ENCODE measurements at regions not wholly inside any gene's neighbourhood (a gene's known extent, or its start where the extent isn't known, plus 50 kb on each side); places are given as distances from the start of the nearest gene placed in this dataset.
"Not testable (repeated sequence)": the region's sequence is repeated elsewhere in the genome, so short reads cannot be mapped to it uniquely, and the experiment has no call there.

DNA sequence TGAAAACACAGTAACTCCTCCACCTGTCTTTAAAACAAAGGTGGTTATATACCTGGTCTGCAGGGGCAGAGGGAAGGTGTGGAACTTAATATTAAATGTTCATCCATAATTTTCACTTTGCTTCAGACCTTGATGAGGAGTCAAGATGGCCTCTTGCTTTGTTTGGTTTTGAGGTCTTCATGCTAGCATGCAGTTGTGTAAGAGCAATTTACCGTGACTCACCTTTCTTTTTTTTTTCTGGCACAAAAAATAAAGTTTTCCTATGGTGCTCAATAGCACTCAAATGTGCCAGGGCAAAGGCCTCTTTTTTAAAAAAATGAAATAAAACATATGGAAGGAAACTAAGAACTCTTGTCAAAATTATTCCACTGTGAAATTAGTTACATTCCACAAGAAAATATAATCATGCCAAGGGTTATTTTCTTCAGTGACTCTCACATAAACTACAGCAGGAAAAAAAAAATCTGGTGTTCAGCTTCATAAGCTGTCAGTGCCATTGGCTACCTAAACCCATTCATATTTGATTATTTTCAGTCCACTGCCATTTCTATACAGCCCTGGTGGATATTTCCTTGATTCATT is 128.2 kb downstream of the SLC7A11 start:
- Mint-ChIP-seq H3K4me3 (no peak overlapping the region), H3K4me1 (no peaks in the 10 kb centered on the region), H3K27me3 (ENCODE audit: low read depth in 3 of 3) (peaks cover 0 to 4% (median 2%) of the 10 kb centered on the region in 3 donors), H3K9me3 (peaks cover 0 to 14% (median 8%) of the 10 kb centered on the region in 6 donors), H3K27ac (no peak overlapping the region), H3K36me3 (no peaks in the 10 kb centered on the region)
- no peak for DNase-seq

GRCh38 chr4:138112890-138113289 is 129.3 kb downstream of the SLC7A11 start:
- H3K4me1 Mint-ChIP-seq; H3K27me3 Mint-ChIP-seq (ENCODE audit: low read depth in 3 of 3); H3K27ac Mint-ChIP-seq; H3K4me3 Mint-ChIP-seq; DNase-seq; H3K36me3 Mint-ChIP-seq: not testable (repeated sequence)
- H3K9me3 Mint-ChIP-seq = peaks cover 0 to 12% (median 9%) of the 10 kb centered on the region in 6 donors

DNA sequence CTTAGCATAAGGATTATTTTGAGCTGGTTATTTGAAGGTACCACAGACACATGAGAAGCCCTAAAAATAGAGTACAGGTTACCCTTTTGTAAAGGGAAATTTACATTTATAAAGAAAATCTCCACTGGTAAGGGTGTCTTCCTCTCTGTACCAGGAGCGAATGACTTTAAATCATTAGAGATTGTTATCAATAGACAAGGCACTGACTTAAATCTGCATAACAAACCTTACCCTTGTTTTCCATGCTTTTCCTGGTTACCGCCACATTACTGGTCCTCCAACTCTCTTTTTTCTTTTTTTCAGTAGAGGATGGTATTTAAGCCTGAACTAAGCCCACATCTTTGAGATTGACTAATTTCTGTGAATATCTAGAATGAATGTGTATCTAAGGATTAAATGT is 129.8 kb downstream of the SLC7A11 start:
- Mint-ChIP-seq H3K4me1 (no peaks in the 10 kb centered on the region), H3K27me3 (ENCODE audit: low read depth in 3 of 3) (peaks cover 0 to 4% (median 4%) of the 10 kb centered on the region in 3 donors), H3K9me3 (peaks cover 0 to 13% (median 7%) of the 10 kb centered on the region in 6 donors), H3K27ac (no peak overlapping the region), H3K4me3 (no peak overlapping the region), H3K36me3 (no peaks in the 10 kb centered on the region)
- DNase-seq = no peak

- H3K9me3 Mint-ChIP-seq = peaks cover 0 to 18% (median 9%) of the 10 kb centered on the region in 6 donors
- no peak overlapping the region for H3K4me3 Mint-ChIP-seq
- no peaks in the 10 kb centered on the region for H3K4me1 Mint-ChIP-seq
- DNase-seq = no peak
- H3K36me3 Mint-ChIP-seq = no peaks in the 10 kb centered on the region
- peaks cover 0 to 4% (median 4%) of the 10 kb centered on the region in 3 donors for H3K27me3 Mint-ChIP-seq (ENCODE audit: low read depth in 3 of 3)
- no peak overlapping the region for H3K27ac Mint-ChIP-seq
These were observed 130.6 kb downstream of the SLC7A11 start for GRCh38 chr4:138111462-138112000.

GRCh38 chr4:138110815-138111214 is 131.3 kb downstream of the SLC7A11 start:
- peaks cover 0 to 17% (median 9%) of the 10 kb centered on the region in 6 donors for H3K9me3 Mint-ChIP-seq
- no peaks in the 10 kb centered on the region for H3K4me1 Mint-ChIP-seq
- DNase-seq = no peak
- H3K36me3 Mint-ChIP-seq = no peaks in the 10 kb centered on the region
- no peak overlapping the region for H3K27ac Mint-ChIP-seq
- no peak overlapping the region for H3K4me3 Mint-ChIP-seq
- H3K27me3 Mint-ChIP-seq (ENCODE audit: low read depth in 3 of 3) = peaks cover 0 to 4% (median 4%) of the 10 kb centered on the region in 3 donors

- Mint-ChIP-seq H3K9me3 (peaks cover 2 to 17% (median 5%) of the 10 kb centered on the region in 6 donors), H3K4me3 (no peak overlapping the region), H3K36me3 (peaks cover 0 to 3% (median 0%) of the 10 kb centered on the region in 3 donors), H3K27ac (no peak overlapping the region), H3K27me3 (ENCODE audit: low read depth in 3 of 3) (peaks cover 0 to 2% (median 2%) of the 10 kb centered on the region in 3 donors), H3K4me1 (no peaks in the 10 kb centered on the region)
- no peak for DNase-seq
These were observed 135.1 kb downstream of the SLC7A11 start for GRCh38 chr4:138107023-138107422.

DNA sequence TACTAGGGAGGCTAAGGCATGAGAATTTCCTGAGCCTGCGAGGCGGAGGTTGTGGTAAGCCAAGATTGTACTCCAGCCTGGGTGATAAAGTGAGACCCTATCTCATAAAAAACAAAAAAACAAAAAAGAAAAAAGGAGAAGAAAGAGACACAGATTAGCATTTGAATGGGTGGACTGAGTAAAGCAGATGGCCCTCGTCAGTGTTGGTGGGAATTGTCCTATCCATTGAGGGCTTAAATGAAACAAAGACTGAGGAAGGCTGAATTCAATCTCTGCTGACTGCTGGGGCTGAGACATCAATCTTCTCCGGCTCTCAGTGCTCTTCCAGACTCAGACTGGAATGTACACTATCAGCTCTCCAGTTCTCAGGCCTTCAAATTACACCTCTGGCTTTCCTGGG is 136.8 kb downstream of the SLC7A11 start:
- no peak overlapping the region for H3K4me3 Mint-ChIP-seq
- no peaks in the 10 kb centered on the region for H3K4me1 Mint-ChIP-seq
- H3K27me3 Mint-ChIP-seq (ENCODE audit: low read depth in 3 of 3) = peaks cover 0 to 2% (median 2%) of the 10 kb centered on the region in 3 donors
- DNase-seq = no peak
- H3K27ac Mint-ChIP-seq = no peak overlapping the region
- peaks cover 0 to 3% (median 0%) of the 10 kb centered on the region in 3 donors for H3K36me3 Mint-ChIP-seq
- peaks cover 2 to 17% (median 3%) of the 10 kb centered on the region in 6 donors for H3K9me3 Mint-ChIP-seq

- Mint-ChIP-seq H3K27me3 (ENCODE audit: low read depth in 3 of 3) (peaks cover 0 to 2% (median 2%) of the 10 kb centered on the region in 3 donors), H3K4me3 (no peak overlapping the region), H3K9me3 (peaks cover 0 to 13% (median 2%) of the 10 kb centered on the region in 6 donors), H3K36me3 (peaks cover 0 to 3% (median 0%) of the 10 kb centered on the region in 3 donors), H3K27ac (no peak overlapping the region), H3K4me1 (no peaks in the 10 kb centered on the region)
- DNase-seq = no peak
These were observed 137.9 kb downstream of the SLC7A11 start for GRCh38 chr4:138104284-138104680.

- H3K9me3 Mint-ChIP-seq = peaks cover 0 to 13% (median 2%) of the 10 kb centered on the region in 6 donors
- no peaks in the 10 kb centered on the region for H3K4me1 Mint-ChIP-seq
- DNase-seq = no peak
- H3K36me3 Mint-ChIP-seq = peaks cover 0 to 3% (median 0%) of the 10 kb centered on the region in 3 donors
- peaks cover 0 to 2% (median 2%) of the 10 kb centered on the region in 3 donors for H3K27me3 Mint-ChIP-seq (ENCODE audit: low read depth in 3 of 3)
- no peak overlapping the region for H3K4me3 Mint-ChIP-seq
- H3K27ac Mint-ChIP-seq = no peak overlapping the region
These were observed 138.4 kb downstream of the SLC7A11 start for GRCh38 chr4:138103597-138104283.

- no peak overlapping the region for H3K4me3 Mint-ChIP-seq
- peaks cover 0 to 2% (median 0%) of the 10 kb centered on the region in 3 donors for H3K27me3 Mint-ChIP-seq (ENCODE audit: low read depth in 3 of 3)
- DNase-seq = no peak
- peaks cover 0 to 3% (median 0%) of the 10 kb centered on the region in 6 donors for H3K9me3 Mint-ChIP-seq
- H3K27ac Mint-ChIP-seq = no peak overlapping the region
- H3K36me3 Mint-ChIP-seq = peaks cover 0 to 3% (median 0%) of the 10 kb centered on the region in 3 donors
- H3K4me1 Mint-ChIP-seq = no peaks in the 10 kb centered on the region
These were observed 142.8 kb downstream of the SLC7A11 start for GRCh38 chr4:138099385-138099784.

GRCh38 chr4:138097912-138098600 is 144.1 kb downstream of the SLC7A11 start:
- Mint-ChIP-seq H3K36me3 (peaks cover 0 to 3% (median 0%) of the 10 kb centered on the region in 3 donors), H3K4me1 (no peaks in the 10 kb centered on the region), H3K9me3 (peaks cover 0 to 3% (median 0%) of the 10 kb centered on the region in 6 donors), H3K27ac (no peak overlapping the region), H3K4me3 (no peak overlapping the region), H3K27me3 (ENCODE audit: low read depth in 3 of 3) (peaks cover 0 to 2% (median 0%) of the 10 kb centered on the region in 3 donors)
- no peak for DNase-seq

GRCh38 chr4:138096384-138097062 is 145.6 kb downstream of the SLC7A11 start:
- no peak for DNase-seq
- Mint-ChIP-seq H3K36me3 (peaks cover 0 to 3% (median 0%) of the 10 kb centered on the region in 3 donors), H3K9me3 (peaks cover 0 to 3% (median 0%) of the 10 kb centered on the region in 6 donors), H3K4me3 (no peak overlapping the region), H3K27me3 (ENCODE audit: low read depth in 3 of 3) (peaks cover 0 to 2% (median 0%) of the 10 kb centered on the region in 3 donors), H3K4me1 (no peaks in the 10 kb centered on the region), H3K27ac (no peak overlapping the region)

- Mint-ChIP-seq H3K36me3 (peaks cover 0 to 3% (median 0%) of the 10 kb centered on the region in 3 donors), H3K27me3 (ENCODE audit: low read depth in 3 of 3) (peaks cover 0 to 2% (median 0%) of the 10 kb centered on the region in 3 donors), H3K4me3 (no peak overlapping the region), H3K4me1 (no peaks in the 10 kb centered on the region), H3K9me3 (peaks cover 0 to 3% (median 0%) of the 10 kb centered on the region in 6 donors), H3K27ac (no peak overlapping the region)
- DNase-seq = no peak
These were observed 146.8 kb downstream of the SLC7A11 start for GRCh38 chr4:138095378-138095777.
